Uterus (tissue), 3 donors: ENCODE measurements at regions not wholly inside any gene's neighbourhood (a gene's known extent, or its start where the extent isn't known, plus 50 kb on each side); places are given as distances from the start of the nearest gene placed in this dataset. TPM values are rescaled to one million over a fixed set of nuclear protein-coding genes. Genes with fewer than 3 reads are reported as not detected.
A peak's percentile ranks its signal among the peaks of the same experiment; 100 is the strongest.

Experiments used
- DNase-seq, 2 donors: peaks; one replicate each; pipeline ENCODE4 v3.0.0-alpha.2; 2019 to 2020
- H3K27ac ChIP-seq, 2 donors: fragments of 200-600 bp; sonication (generic); 1 replicate in 1 of 2; 2 replicates in 1 of 2; pipeline ENCODE4 v1.5.1; 2016 to 2018
- H3K27me3 ChIP-seq, 2 donors: fragments of 200-600 bp; sonication (generic); one replicate each; pipeline ENCODE4 v1.5.1; 2018 to 2019; ENCODE audit warnings: control low read depth in 1 of 2
- H3K36me3 ChIP-seq, 2 donors: fragments of 200-600 bp; sonication (generic); one replicate each; pipeline ENCODE4 v1.5.1; 2019; ENCODE audit warnings: control low read depth in 1 of 2
- H3K4me1 ChIP-seq, 2 donors: fragments of 200-600 bp; sonication (generic); one replicate each; pipeline ENCODE4 v1.5.1; 2018 to 2019; ENCODE audit warnings: control low read depth in 1 of 2
- H3K4me3 ChIP-seq, 2 donors: fragments of 200-600 bp; sonication (generic); 1 replicate in 1 of 2; 2 replicates in 1 of 2; pipeline ENCODE4 v1.5.1; 2018 to 2019; ENCODE audit warnings: mild to moderate bottlenecking in 1 of 2
- H3K9me3 ChIP-seq, 2 donors: fragments of 200-600 bp; sonication (generic); one replicate each; pipeline ENCODE4 v1.5.1; 2019; ENCODE audit warnings: control low read depth in 1 of 2
- CTCF ChIP-seq, 4 experiments: fragments of 200-600 bp in 2 of 4; fragments of 450-650 bp in 2 of 4; sonication (generic) in 2 of 4; IDR thresholded peaks; one replicate each; pipeline ENCODE4 v1.5.1; 2016 to 2019; ENCODE audit warnings: antibody characterized with exemption in 4 of 4, mild to moderate bottlenecking in 2 of 4, moderate library complexity in 1 of 4
- POLR2A ChIP-seq, 2 donors: fragments of 450-650 bp; IDR thresholded peaks; one replicate each; pipeline ENCODE4 v1.6.1; 2016; ENCODE audit warnings: antibody characterized with exemption in 2 of 2, mild to moderate bottlenecking in 1 of 2, moderate library complexity in 1 of 2
- intact Hi-C: fragments of 100-400 bp; cut with DNase I; formaldehyde crosslinking; loops from one replicate; pipeline ENCODE4 v1.15.1; 2023; ENCODE audit warnings: low total_unique reads
- small RNA-seq: library from RNA; depleted of rRNA; stranded (forward); fragments of <200 nt; gene quantifications from one replicate; pipeline ENCODE3, GENCODE V24; 2016
- donor health status: DM: yes; HTN: yes; CAD: no.

GRCh38 chr4:105088110-105088879, 58.4 kb upstream of the TET2 start:
- Histone ChIP-seq H3K9me3 (no peaks in the 10 kb centered on the region), H3K27me3 (no peaks in the 10 kb centered on the region), H3K4me1 (no peaks in the 10 kb centered on the region), H3K4me3 (no peak overlapping the region), H3K27ac (peak overlapping the region; percentile 30 to 63), H3K36me3 (no peaks in the 10 kb centered on the region)
- DNase-seq = peak; percentile 22 to 32
- TF ChIP-seq POLR2A (IDR thresholded peaks at IDR 0.05) (no peak), CTCF (IDR thresholded peaks at IDR 0.05) (no peak)
- intact Hi-C loops = no loop called here

- no peaks in the 10 kb centered on the region for H3K9me3 ChIP-seq
Measured at GRCh38 chr4:105092356-105092755, 54.3 kb upstream of the TET2 start.

GRCh38 chr4:105092768-105093167, 53.9 kb upstream of the TET2 start:
- H3K27me3 ChIP-seq = no peaks in the 10 kb centered on the region
- no peak for DNase-seq
- no peaks in the 10 kb centered on the region for H3K36me3 ChIP-seq
- peak overlapping the region in 1 of 2 donors; percentile 10 for H3K27ac ChIP-seq
- intact Hi-C loops = no loop called here
- no peaks in the 10 kb centered on the region for H3K4me1 ChIP-seq
- H3K4me3 ChIP-seq = no peak overlapping the region
- H3K9me3 ChIP-seq = no peaks in the 10 kb centered on the region
- TF ChIP-seq CTCF (IDR thresholded peaks at IDR 0.05) (no peak), POLR2A (IDR thresholded peaks at IDR 0.05) (no peak)

More at GRCh38 chr4:105092356-105092755, 54.3 kb upstream of the TET2 start:
- Histone ChIP-seq H3K36me3 (no peaks in the 10 kb centered on the region), H3K4me3 (no peak overlapping the region), H3K27me3 (no peaks in the 10 kb centered on the region), H3K27ac (no peak overlapping the region), H3K4me1 (no peaks in the 10 kb centered on the region)
- DNase-seq = peak; percentile 19 to 61
- no peak for TF ChIP-seq CTCF (IDR thresholded peaks at IDR 0.05)
- no peak for TF ChIP-seq POLR2A (IDR thresholded peaks at IDR 0.05)
- intact Hi-C loops = no loop called here

- Histone ChIP-seq H3K27me3 (no peaks in the 10 kb centered on the region), H3K27ac (no peak overlapping the region), H3K36me3 (no peaks in the 10 kb centered on the region), H3K9me3 (no peaks in the 10 kb centered on the region), H3K4me3 (no peak overlapping the region), H3K4me1 (no peaks in the 10 kb centered on the region)
- DNase-seq = no peak
- TF ChIP-seq POLR2A (IDR thresholded peaks at IDR 0.05) (no peak), CTCF (IDR thresholded peaks at IDR 0.05) (no peak)
- intact Hi-C loops = no loop called here
Measured at GRCh38 chr4:105093975-105094374, 52.7 kb upstream of the TET2 start.

Small RNA genes lying in the stretch of these regions (small RNA-seq; reads per million reads assigned to genes)
- not detected for gene AC096577.2
- not detected for gene RNU6-351P
